GM18909 (cell line): ENCODE measurements at regions not wholly inside any gene's neighbourhood (a gene's known extent, or its start where the extent isn't known, plus 50 kb on each side); places are given as distances from the start of the nearest gene placed in this dataset.
"Not testable (repeated sequence)": the region's sequence is repeated elsewhere in the genome, so short reads cannot be mapped to it uniquely, and the experiment has no call there.

ENCODE experiments used
- ATAC-seq: cut with Tn5 transposase; IDR thresholded peaks from one replicate; pipeline ENCODE4 v1.9.1; 2021; ENCODE audit warnings: mild to moderate bottlenecking; ENCODE audit not compliant: unreplicated experiment, poor library complexity

GRCh38 chr3:26244586-26244985 is 378.0 kb upstream of the LRRC3B start:
- not testable (repeated sequence) for ATAC-seq

- ATAC-seq: no peak
Measured at GRCh38 chr3:26245236-26245635, 377.3 kb upstream of the LRRC3B start.

GRCh38 chr3:26246901-26247300 is 375.7 kb upstream of the LRRC3B start:
- no peak for ATAC-seq

GRCh38 chr3:26247712-26248111 is 374.9 kb upstream of the LRRC3B start:
- ATAC-seq: no peak

GRCh38 chr3:26252001-26252400 is 370.6 kb upstream of the LRRC3B start:
- no peak for ATAC-seq

GRCh38 chr3:26256224-26256623 is 366.3 kb upstream of the LRRC3B start:
- no peak for ATAC-seq

GRCh38 chr3:26259176-26259575 is 363.4 kb upstream of the LRRC3B start:
- ATAC-seq: no peak

- no peak for ATAC-seq
Measured at GRCh38 chr3:26260139-26260538, 362.4 kb upstream of the LRRC3B start.

- no peak for ATAC-seq
Measured at GRCh38 chr3:26264708-26265107, 357.9 kb upstream of the LRRC3B start.

- no peak for ATAC-seq
Measured at GRCh38 chr3:26271848-26272247, 350.7 kb upstream of the LRRC3B start.

GRCh38 chr3:26273196-26273595 is 349.4 kb upstream of the LRRC3B start:
- no peak for ATAC-seq

- ATAC-seq: no peak
Measured at GRCh38 chr3:26279091-26279490, 343.5 kb upstream of the LRRC3B start.

GRCh38 chr3:26280517-26280916 is 342.1 kb upstream of the LRRC3B start:
- no peak for ATAC-seq

GRCh38 chr3:26281284-26281985 is 341.1 kb upstream of the LRRC3B start:
- ATAC-seq: no peak

- not testable (repeated sequence) for ATAC-seq
Measured at GRCh38 chr3:26284503-26284902, 338.1 kb upstream of the LRRC3B start.

- no peak for ATAC-seq
Measured at GRCh38 chr3:26291840-26292239, 330.7 kb upstream of the LRRC3B start.

GRCh38 chr3:26292780-26293179 is 329.8 kb upstream of the LRRC3B start:
- ATAC-seq: no peak

- no peak for ATAC-seq
Measured at GRCh38 chr3:26293329-26293844, 329.2 kb upstream of the LRRC3B start.

GRCh38 chr3:26307192-26307591 is 315.4 kb upstream of the LRRC3B start:
- ATAC-seq: no peak

GRCh38 chr3:26307787-26308186 is 314.8 kb upstream of the LRRC3B start:
- no peak for ATAC-seq

GRCh38 chr3:26308454-26308853 is 314.1 kb upstream of the LRRC3B start:
- ATAC-seq: no peak

- ATAC-seq: not testable (repeated sequence)
Measured at GRCh38 chr3:26309536-26309935, 313.0 kb upstream of the LRRC3B start.
